HepG2 (cell line): ENCODE measurements at regions not wholly inside any gene's neighbourhood (a gene's known extent, or its start where the extent isn't known, plus 50 kb on each side); places are given as distances from the start of the nearest gene placed in this dataset.

Experiments used
- ATAC-seq: fragments of 200-7000 bp; cut with Tn5 transposase; 3 replicates; pipeline ENCODE4 v1.9.1; 2020; ENCODE audit warnings: mild to moderate bottlenecking, moderate library complexity
- BruUV-seq: library from RNA; stranded (reverse); fragments of 400-500 nt; replicated peaks from 2 replicates; lab custom pipeline; 2021; lab: Mats Ljungman, UMichigan
- CTCF ChIA-PET: fragments of 300-600 bp; formaldehyde crosslinking; extraction: SDS; loops from one replicate; lab custom pipeline; 2021; ENCODE audit warnings: low total read pairs, inconsistent platforms, low intra/inter-chr PET ratio; lab: Yijun Ruan, JAX
- POLR2A ChIA-PET: fragments of 350-600 bp; sonication (Branson Sonifier 250); formaldehyde crosslinking; loops from one replicate; lab custom pipeline; 2020; ENCODE audit warnings: antibody characterized with exemption, inconsistent platforms; lab: Yijun Ruan, JAX
- DNase-seq: peaks from one replicate; pipeline ENCODE4 v3.0.0-alpha.2; 2015; ENCODE audit warnings: low spot score
- FAIRE-seq: peaks from 3 replicates; lab custom pipeline; 2011; peaks lifted over from hg19 to GRCh38; lab: Jason Lieb, UNC
- H2AFZ ChIP-seq: one replicate; pipeline ENCODE4 v1.6.1; 2011; ENCODE audit warnings: low read length, inconsistent platforms
- H3K27ac ChIP-seq: fragments of 300-600 bp; 3 replicates; pipeline ENCODE4 v1.8.0; 2011; ENCODE audit warnings: mixed run types, mild to moderate bottlenecking, mixed read lengths, low read length, inconsistent platforms; ENCODE audit not compliant: insufficient read depth; ENCODE audit errors: extremely low read length
- H3K27me3 ChIP-seq, 2 experiments: fragments of 200-600 bp in 1 of 2; 2 replicates in 1 of 2; 3 replicates in 1 of 2; pipeline versions ENCODE4 v1.6.0 to v1.8.0; 2011; ENCODE audit warnings: low read length in 2 of 2, mild to moderate bottlenecking in 2 of 2, moderate library complexity in 2 of 2, inconsistent platforms in 1 of 2; ENCODE audit not compliant: insufficient read depth in 2 of 2, control insufficient read depth in 1 of 2
- H3K36me3 ChIP-seq, 2 experiments: fragments of 200-600 bp in 1 of 2; replicated peaks in 1 of 2; 2 replicates in 1 of 2; 3 replicates in 1 of 2; pipeline versions ENCODE4 v1.5.1 to v1.8.0; 2011; ENCODE audit warnings: low read length in 2 of 2, inconsistent platforms in 1 of 2; ENCODE audit not compliant: insufficient read depth in 2 of 2, control insufficient read depth in 1 of 2
- H3K4me1 ChIP-seq: 2 replicates; pipeline ENCODE4 v1.5.1; 2012; ENCODE audit warnings: low read length, inconsistent platforms; ENCODE audit not compliant: insufficient read depth
- H3K4me2 ChIP-seq: 2 replicates; pipeline ENCODE4 v1.6.0; 2011; ENCODE audit warnings: low read depth, low read length, inconsistent platforms
- H3K4me3 ChIP-seq, 3 experiments: fragments of 200-600 bp in 1 of 3; sonication (generic), shearing (Covaris generic) in 1 of 3; replicated peaks in 1 of 3; 2 replicates each; pipeline ENCODE4 v1.5.1; 2011 to 2016; ENCODE audit warnings: low read length in 3 of 3, inconsistent platforms in 2 of 3, low read depth in 2 of 3, mild to moderate bottlenecking in 2 of 3, control low read depth in 1 of 3, mixed read lengths in 1 of 3; ENCODE audit not compliant: insufficient read depth in 1 of 3
- H3K79me2 ChIP-seq: one replicate; pipeline ENCODE4 v1.6.1; 2011; ENCODE audit warnings: low read length, inconsistent platforms; ENCODE audit not compliant: insufficient read depth
- H3K9ac ChIP-seq: 2 replicates; pipeline ENCODE4 v1.6.0; 2011; ENCODE audit warnings: mild to moderate bottlenecking, low read depth, low read length, inconsistent platforms; ENCODE audit not compliant: insufficient read depth
- H3K9me3 ChIP-seq: 2 replicates; pipeline ENCODE4 v1.5.1; 2012; ENCODE audit warnings: mild to moderate bottlenecking, low read length
- H4K20me1 ChIP-seq: 2 replicates; pipeline ENCODE4 v1.6.0; 2011; ENCODE audit warnings: inconsistent platforms, mild to moderate bottlenecking, low read length, moderate library complexity; ENCODE audit not compliant: insufficient read depth
- ATF7 ChIP-seq, 2 experiments: fragments of 450-650 bp in 1 of 2; sonication (generic) in 1 of 2; formaldehyde crosslinking in 1 of 2; IDR thresholded peaks; 2 replicates each; pipeline versions ENCODE4 v1.4.0 to v1.6.1; 2016 to 2020; ENCODE audit warnings: antibody characterized with exemption in 1 of 2, mild to moderate bottlenecking in 1 of 2, missing genetic modification reagents in 1 of 2
- DMAP1 ChIP-seq: IDR thresholded peaks from 2 replicates; pipeline ENCODE4 v1.6.1; 2016
- NFRKB ChIP-seq: fragments of 450-650 bp; IDR thresholded peaks from 2 replicates; pipeline ENCODE4 v1.6.1; 2017
- SMAD3 ChIP-seq: sonication (generic); formaldehyde crosslinking; IDR thresholded peaks from 2 replicates; pipeline ENCODE4 v1.4.0; 2020; ENCODE audit warnings: missing genetic modification reagents
- ZNF598 ChIP-seq: sonication (generic); formaldehyde crosslinking; IDR thresholded peaks from 2 replicates; pipeline ENCODE4 v1.5.1; 2020; ENCODE audit warnings: mild to moderate bottlenecking, missing genetic modification reagents, borderline replicate concordance
- ZSCAN20 ChIP-seq: sonication (generic); formaldehyde crosslinking; IDR thresholded peaks from 2 replicates; pipeline ENCODE4 v1.4.0; 2020; ENCODE audit warnings: missing genetic modification reagents, mild to moderate bottlenecking, borderline replicate concordance
- WGBS: methylation state at CpG from one replicate; pipeline ENCODE4 v1.1.6; 2017; ENCODE audit warnings: low lambda C conversion rate; 5-methylcytosine and 5-hydroxymethylcytosine counted together
- in situ Hi-C: cut with HindIII; loops from 2 replicates; pipeline ENCODE4 v1.10.0; 2017; ENCODE audit warnings: low pct_unique_long_range_greater_than_20kb; ENCODE audit not compliant: extremely low pct_ligation_motif_present
- intact Hi-C: fragments of 100-400 bp; cut with micrococcal nuclease; formaldehyde crosslinking; loops from one replicate; pipeline ENCODE4 v1.10.0; 2022; ENCODE audit not compliant: unreplicated experiment
- TF ChIP-seq, protein P1 (sequence below): sonication (generic); formaldehyde crosslinking; IDR thresholded peaks from 2 replicates; pipeline ENCODE4 v1.4.0; 2020; ENCODE audit warnings: mild to moderate bottlenecking, missing genetic modification reagents
- TF ChIP-seq, protein P2 (sequence below): sonication (generic); formaldehyde crosslinking; IDR thresholded peaks from 2 replicates; pipeline ENCODE4 v1.9.0; 2021; ENCODE audit warnings: missing genetic modification reagents, borderline replicate concordance
- TF ChIP-seq, protein P3 (sequence below): IDR thresholded peaks from 2 replicates; pipeline ENCODE4 v1.6.1; 2016; ENCODE audit warnings: control low read depth
- TF ChIP-seq, protein P4 (sequence below): sonication (generic); formaldehyde crosslinking; IDR thresholded peaks from 2 replicates; pipeline ENCODE4 v1.4.0; 2020; ENCODE audit warnings: missing genetic modification reagents, borderline replicate concordance

DNA sequence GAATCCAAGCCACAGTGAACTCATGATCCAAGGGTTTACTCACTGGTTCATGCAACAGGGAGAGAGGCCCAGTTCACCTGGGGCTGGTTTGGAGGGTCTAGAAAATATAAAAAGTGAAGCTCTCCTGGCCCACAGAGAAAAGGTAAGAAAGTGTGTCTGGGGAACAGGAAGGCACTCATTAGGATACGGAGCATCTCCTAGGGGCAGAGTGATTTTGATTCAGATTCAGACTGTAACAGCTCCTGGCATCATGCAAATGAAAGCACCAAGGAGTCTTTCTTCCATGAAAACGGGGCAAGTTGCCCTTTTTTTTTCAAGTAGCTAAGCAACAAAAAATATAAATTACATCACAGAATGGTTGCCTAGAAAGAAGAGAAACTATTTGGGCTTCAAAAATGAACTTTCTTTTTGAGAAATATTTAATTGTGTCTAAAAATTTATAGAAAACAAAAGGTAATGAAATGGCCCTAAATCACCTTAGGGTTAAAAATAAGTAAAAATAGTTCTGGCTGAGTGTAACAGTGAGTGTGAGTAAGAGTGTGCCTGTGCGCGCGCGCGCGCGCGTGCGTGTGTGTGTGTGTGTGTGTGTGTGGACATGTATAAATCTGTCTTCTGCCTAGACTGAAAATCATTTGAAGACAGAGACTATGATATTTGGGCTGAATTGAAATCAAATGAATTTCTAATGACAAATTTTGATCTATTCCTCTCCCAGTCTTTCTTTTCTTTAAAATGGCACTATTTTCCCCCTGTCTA is 177.8 kb upstream of the ZNF462 start (continued):
- TF ChIP-seq, protein P1, sequence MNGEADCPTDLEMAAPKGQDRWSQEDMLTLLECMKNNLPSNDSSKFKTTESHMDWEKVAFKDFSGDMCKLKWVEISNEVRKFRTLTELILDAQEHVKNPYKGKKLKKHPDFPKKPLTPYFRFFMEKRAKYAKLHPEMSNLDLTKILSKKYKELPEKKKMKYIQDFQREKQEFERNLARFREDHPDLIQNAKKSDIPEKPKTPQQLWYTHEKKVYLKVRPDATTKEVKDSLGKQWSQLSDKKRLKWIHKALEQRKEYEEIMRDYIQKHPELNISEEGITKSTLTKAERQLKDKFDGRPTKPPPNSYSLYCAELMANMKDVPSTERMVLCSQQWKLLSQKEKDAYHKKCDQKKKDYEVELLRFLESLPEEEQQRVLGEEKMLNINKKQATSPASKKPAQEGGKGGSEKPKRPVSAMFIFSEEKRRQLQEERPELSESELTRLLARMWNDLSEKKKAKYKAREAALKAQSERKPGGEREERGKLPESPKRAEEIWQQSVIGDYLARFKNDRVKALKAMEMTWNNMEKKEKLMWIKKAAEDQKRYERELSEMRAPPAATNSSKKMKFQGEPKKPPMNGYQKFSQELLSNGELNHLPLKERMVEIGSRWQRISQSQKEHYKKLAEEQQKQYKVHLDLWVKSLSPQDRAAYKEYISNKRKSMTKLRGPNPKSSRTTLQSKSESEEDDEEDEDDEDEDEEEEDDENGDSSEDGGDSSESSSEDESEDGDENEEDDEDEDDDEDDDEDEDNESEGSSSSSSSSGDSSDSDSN, result no peak
- TF ChIP-seq SMAD3, result no peak

DNA sequence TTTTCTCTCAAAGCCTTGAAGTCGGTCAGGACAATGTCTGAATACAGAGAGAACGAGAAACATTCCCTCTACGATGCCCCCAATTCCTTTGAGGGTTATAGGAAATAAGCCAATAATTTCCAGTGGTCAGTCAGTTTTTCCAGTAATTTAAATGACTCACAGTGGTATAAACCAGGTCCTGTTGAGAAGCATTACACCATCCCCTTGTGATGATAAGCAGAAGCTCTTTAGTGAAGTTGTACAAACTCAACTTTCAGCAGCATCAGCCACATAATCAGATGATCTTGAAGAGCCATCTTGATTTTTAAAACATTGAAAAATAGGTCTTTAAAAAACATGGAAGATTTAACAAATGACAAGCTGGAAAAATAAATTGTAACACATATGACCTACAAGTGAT is 173.9 kb upstream of the ZNF462 start:
- ATAC-seq (no peak), DNase-seq (no peak), FAIRE-seq (no peak)
- POLR2A ChIA-PET, result no interaction called here
- H3K27me3 ChIP-seq, result no peaks in the 10 kb centered on the region; a peak in 1 of 5 replicates
- H3K4me2 ChIP-seq, result no peak overlapping the region
- H3K9ac ChIP-seq, result no peak overlapping the region
- H3K4me1 ChIP-seq, result no peaks in the 10 kb centered on the region
- H2AFZ ChIP-seq, result no peak overlapping the region
- no peaks in the 10 kb centered on the region for H3K79me2 ChIP-seq
- H3K9me3 ChIP-seq, result no peaks in the 10 kb centered on the region
- WGBS, result 0% methylated on average over 3 of the region's 3 CpGs
- in situ Hi-C loops (no loop called here), intact Hi-C loops (no loop called here)
- no peak overlapping the region for H3K27ac ChIP-seq
- no peaks in the 10 kb centered on the region for H3K36me3 ChIP-seq
- no TSS peak for BruUV-seq
- CTCF ChIA-PET, result no interaction called here
- no peaks in the 10 kb centered on the region for H4K20me1 ChIP-seq
- no peak overlapping the region for H3K4me3 ChIP-seq
- no peak for TF ChIP-seq ZSCAN20
- TF ChIP-seq, protein P2, sequence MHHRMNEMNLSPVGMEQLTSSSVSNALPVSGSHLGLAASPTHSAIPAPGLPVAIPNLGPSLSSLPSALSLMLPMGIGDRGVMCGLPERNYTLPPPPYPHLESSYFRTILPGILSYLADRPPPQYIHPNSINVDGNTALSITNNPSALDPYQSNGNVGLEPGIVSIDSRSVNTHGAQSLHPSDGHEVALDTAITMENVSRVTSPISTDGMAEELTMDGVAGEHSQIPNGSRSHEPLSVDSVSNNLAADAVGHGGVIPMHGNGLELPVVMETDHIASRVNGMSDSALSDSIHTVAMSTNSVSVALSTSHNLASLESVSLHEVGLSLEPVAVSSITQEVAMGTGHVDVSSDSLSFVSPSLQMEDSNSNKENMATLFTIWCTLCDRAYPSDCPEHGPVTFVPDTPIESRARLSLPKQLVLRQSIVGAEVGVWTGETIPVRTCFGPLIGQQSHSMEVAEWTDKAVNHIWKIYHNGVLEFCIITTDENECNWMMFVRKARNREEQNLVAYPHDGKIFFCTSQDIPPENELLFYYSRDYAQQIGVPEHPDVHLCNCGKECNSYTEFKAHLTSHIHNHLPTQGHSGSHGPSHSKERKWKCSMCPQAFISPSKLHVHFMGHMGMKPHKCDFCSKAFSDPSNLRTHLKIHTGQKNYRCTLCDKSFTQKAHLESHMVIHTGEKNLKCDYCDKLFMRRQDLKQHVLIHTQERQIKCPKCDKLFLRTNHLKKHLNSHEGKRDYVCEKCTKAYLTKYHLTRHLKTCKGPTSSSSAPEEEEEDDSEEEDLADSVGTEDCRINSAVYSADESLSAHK (CRISPR knock-in tag), result no peak
- TF ChIP-seq, protein P3, sequence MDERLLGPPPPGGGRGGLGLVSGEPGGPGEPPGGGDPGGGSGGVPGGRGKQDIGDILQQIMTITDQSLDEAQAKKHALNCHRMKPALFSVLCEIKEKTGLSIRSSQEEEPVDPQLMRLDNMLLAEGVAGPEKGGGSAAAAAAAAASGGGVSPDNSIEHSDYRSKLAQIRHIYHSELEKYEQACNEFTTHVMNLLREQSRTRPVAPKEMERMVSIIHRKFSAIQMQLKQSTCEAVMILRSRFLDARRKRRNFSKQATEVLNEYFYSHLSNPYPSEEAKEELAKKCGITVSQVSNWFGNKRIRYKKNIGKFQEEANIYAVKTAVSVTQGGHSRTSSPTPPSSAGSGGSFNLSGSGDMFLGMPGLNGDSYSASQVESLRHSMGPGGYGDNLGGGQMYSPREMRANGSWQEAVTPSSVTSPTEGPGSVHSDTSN, result no peak
- TF ChIP-seq, protein P4, sequence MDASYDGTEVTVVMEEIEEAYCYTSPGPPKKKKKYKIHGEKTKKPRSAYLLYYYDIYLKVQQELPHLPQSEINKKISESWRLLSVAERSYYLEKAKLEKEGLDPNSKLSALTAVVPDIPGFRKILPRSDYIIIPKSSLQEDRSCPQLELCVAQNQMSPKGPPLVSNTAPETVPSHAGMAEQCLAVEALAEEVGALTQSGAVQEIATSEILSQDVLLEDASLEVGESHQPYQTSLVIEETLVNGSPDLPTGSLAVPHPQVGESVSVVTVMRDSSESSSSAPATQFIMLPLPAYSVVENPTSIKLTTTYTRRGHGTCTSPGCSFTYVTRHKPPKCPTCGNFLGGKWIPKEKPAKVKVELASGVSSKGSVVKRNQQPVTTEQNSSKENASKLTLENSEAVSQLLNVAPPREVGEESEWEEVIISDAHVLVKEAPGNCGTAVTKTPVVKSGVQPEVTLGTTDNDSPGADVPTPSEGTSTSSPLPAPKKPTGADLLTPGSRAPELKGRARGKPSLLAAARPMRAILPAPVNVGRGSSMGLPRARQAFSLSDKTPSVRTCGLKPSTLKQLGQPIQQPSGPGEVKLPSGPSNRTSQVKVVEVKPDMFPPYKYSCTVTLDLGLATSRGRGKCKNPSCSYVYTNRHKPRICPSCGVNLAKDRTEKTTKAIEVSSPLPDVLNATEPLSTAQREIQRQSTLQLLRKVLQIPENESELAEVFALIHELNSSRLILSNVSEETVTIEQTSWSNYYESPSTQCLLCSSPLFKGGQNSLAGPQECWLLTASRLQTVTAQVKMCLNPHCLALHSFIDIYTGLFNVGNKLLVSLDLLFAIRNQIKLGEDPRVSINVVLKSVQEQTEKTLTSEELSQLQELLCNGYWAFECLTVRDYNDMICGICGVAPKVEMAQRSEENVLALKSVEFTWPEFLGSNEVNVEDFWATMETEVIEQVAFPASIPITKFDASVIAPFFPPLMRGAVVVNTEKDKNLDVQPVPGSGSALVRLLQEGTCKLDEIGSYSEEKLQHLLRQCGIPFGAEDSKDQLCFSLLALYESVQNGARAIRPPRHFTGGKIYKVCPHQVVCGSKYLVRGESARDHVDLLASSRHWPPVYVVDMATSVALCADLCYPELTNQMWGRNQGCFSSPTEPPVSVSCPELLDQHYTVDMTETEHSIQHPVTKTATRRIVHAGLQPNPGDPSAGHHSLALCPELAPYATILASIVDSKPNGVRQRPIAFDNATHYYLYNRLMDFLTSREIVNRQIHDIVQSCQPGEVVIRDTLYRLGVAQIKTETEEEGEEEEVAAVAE (CRISPR knock-in tag), result no peak
- no peak for TF ChIP-seq DMAP1 (CRISPR knock-in tag)
- no peak for TF ChIP-seq NFRKB
- TF ChIP-seq ZNF598 (CRISPR knock-in tag), result no peak
- TF ChIP-seq ATF7 (IDR thresholded peaks at IDR 0.05), result no peak
- TF ChIP-seq ATF7 (CRISPR knock-in tag; IDR thresholded peaks at IDR 0.05), result no peak
